ENCODE measurements at regions not wholly inside any gene's neighbourhood (a gene's known extent, or its start where the extent isn't known, plus 50 kb on each side); places are given as distances from the start of the nearest gene placed in this dataset.
"Not testable (repeated sequence)": the region's sequence is repeated elsewhere in the genome, so short reads cannot be mapped to it uniquely, and the experiment has no call there.

- no peak for DNase-seq
Measured at GRCh38 chr5:110258460-110259216, 467.8 kb downstream of the TMEM232 start.

DNA sequence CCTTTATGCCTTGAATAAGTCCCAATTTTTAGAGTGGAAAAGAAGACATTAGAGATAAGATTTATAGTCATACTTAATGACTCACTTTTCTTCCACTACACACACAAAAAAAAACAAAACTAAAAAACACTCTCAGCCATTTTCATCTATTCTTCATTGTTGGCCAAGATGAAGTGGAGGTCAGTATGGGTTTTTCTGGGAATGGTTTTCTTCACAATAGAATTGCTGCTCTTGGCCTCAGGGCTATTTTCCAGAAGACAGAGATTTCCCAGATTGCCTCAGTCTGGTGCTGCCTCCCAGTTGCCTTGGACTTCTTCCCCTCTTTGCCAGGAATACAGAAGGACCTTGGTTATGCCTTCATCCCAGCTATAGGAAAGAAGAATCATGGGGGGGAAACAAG, 463.7 kb downstream of the TMEM232 start:
- no peak for DNase-seq

DNA sequence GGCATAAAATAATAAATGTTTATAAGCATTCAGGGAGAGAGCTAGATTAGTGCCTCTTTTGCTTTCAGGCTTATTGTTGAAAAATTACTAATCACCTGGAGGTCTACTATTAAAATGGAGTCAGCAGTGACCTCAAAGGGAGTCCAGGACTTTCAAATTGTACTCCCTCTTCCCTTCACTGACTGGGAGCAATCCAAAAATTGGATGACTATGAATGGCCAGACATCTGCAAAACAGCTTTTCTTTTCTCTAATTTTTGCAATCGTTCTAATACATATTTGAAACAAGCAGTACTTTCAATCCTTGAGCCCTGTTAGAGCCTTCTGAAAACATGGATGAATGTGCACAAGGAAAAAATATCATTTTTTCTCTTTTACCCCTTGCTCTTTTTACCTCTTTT, 461.8 kb downstream of the TMEM232 start:
- DNase-seq: no peak

GRCh38 chr5:110265162-110265561, 461.3 kb downstream of the TMEM232 start:
- no peak for DNase-seq

- DNase-seq: no peak
Measured at GRCh38 chr5:110267714-110268113, 458.8 kb downstream of the TMEM232 start.

DNA sequence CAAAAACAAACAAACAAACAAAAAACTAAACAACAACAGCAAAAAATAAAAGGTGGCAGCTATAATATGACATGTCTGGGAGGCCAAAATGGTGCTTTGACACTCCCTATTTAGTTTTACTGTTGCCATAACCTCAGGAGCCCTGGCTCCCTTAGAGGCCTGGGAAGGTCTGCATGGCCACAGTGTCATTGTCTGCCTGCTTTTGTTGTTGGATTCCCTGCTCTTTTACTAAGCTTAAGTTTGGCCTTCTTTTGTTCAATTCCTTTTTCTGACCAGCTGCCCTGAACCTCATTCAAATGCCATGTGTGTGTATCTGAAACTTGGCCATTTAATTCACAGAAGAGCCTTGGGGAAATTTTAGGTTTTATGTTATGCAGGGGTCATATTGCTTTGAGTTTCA, 458.2 kb downstream of the TMEM232 start:
- DNase-seq: no peak

- DNase-seq: no peak
Measured at GRCh38 chr5:110268985-110269384, 457.5 kb downstream of the TMEM232 start.

- DNase-seq: no peak
Measured at GRCh38 chr5:110269478-110270142, 456.9 kb downstream of the TMEM232 start.

DNA sequence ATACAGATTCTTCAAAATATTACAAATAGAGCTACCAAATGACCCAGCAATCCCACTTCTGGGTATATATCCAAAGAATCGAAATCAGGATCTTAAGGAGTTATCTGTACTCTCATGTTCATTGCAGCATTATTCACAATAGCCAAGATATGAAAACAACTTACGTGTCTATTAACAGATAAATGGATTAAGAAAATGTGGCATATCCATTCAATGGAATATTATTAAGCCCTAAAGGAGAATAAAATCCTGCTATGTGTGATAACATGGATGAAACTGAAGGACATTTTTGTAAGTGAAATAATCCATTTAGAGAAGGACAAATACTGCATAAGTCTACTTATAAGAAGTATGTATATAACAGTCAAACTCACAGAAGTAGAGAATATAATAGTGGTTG, 450.6 kb downstream of the TMEM232 start:
- no peak for DNase-seq

DNA sequence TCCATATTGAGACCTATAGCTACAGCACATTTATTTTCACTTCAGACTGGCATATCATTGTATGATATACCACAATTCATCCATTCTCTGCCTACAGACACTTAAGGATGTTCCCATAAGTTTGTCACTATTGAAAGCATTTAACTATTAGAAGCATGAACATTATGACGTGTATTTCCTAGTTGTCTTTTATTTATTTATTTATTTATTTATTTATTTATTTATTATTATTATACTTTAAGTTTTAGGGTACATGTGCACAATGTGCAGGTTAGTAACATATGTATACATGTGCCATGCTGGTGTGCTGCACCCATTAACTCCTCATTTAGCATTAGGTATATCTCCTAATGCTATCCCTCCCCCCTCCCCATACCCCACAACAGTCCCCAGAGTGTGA, 448.0 kb downstream of the TMEM232 start:
- not testable (repeated sequence) for DNase-seq

DNA sequence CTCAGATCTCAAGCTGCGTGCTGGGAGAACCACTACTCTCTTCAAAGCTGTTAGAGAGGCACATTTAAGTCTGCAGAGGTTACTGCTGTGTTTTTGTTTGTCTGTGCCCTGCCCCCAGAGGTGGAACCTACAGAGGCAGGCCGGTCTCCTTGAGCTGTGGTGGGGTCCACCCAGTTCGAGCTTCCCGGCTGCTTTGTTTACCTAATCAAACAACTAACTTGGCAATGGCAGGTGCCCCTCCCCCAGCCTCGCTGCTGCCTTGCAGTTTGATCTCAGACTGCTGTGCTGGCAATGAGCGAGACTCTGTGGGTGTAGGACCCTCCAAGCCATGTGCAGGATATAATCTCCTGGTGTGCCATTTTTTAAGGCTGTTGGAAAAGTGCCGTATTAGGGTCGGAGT, 442.4 kb downstream of the TMEM232 start:
- not testable (repeated sequence) for DNase-seq

GRCh38 chr5:110288766-110289511, 437.5 kb downstream of the TMEM232 start:
- no peak for DNase-seq

GRCh38 chr5:110289512-110289810, 437.0 kb downstream of the TMEM232 start:
- DNase-seq: no peak

GRCh38 chr5:110290542-110290941, 435.9 kb downstream of the TMEM232 start:
- no peak for DNase-seq

- no peak for DNase-seq
Measured at GRCh38 chr5:110294281-110294680, 432.2 kb downstream of the TMEM232 start.

DNA sequence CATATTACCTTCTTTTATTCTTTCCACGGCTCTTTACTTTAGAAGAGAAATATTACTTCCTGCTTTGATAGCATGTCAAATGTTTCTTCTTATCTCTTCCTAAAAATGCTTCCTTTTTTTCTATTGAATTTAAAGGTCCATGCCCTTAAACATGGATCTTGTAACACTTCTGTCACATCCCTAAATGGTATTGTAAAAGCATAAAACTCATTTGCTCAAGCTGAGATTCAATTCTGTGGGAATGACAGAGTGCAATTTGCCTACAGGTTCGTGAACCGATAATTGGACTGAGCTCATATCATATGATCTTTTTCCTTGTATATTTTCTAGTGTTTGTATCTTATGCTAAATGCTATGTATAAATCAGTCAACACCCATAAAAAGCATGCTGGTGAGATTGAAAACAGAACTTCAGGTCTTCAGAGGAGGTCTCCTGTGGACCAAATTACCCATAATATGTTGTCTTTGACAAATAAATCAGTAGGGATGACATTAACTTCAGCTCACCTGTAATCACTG, 429.3 kb downstream of the TMEM232 start:
- DNase-seq: no peak

- no peak for DNase-seq
Measured at GRCh38 chr5:110304176-110304575, 422.3 kb downstream of the TMEM232 start.

DNA sequence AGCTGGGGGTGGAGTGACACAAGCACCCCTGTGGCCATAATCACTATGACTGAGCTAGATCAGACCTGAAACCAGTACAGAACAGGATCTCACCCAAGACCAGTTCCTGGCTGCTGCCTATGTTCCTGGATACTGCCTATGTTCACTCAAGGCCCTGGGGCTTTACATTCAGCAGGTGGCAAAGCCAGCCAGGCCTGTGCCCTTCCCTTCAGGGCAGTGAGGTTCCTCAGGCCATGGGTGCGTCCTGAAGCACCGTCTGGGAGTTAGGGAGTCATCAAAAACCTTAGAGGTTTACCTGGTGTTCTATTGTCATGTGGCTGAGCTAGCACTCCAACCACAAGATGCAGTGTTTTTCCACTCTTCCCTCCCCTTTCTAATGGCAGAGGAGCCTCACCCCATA, 419.8 kb downstream of the TMEM232 start:
- no peak for DNase-seq

DNA sequence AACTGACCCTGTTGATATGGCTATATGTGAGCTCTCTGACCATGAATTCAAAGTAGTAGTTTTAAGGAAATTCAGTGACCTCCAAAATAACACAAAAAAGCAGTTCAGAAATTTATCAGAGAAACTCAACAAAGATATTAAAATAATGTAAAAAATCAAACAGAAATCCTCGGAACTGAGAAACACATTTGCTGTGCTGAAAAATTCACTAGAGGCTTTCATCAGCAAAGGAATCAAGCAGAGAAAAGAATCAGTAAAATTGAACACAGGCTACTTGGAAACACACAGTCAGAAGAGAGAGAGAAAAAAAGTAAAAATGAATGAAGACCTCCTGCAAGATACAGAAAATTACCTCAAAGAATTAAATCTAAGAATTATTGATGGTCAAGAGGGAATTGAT, 417.2 kb downstream of the TMEM232 start:
- DNase-seq: no peak

- DNase-seq: not testable (repeated sequence)
Measured at GRCh38 chr5:110316566-110316965, 409.9 kb downstream of the TMEM232 start.

- no peak for DNase-seq
Measured at GRCh38 chr5:110321117-110321516, 405.4 kb downstream of the TMEM232 start.

- no peak for DNase-seq
Measured at GRCh38 chr5:110323357-110323756, 403.1 kb downstream of the TMEM232 start.

- no peak for DNase-seq
Measured at GRCh38 chr5:110323832-110324231, 402.6 kb downstream of the TMEM232 start.

DNA sequence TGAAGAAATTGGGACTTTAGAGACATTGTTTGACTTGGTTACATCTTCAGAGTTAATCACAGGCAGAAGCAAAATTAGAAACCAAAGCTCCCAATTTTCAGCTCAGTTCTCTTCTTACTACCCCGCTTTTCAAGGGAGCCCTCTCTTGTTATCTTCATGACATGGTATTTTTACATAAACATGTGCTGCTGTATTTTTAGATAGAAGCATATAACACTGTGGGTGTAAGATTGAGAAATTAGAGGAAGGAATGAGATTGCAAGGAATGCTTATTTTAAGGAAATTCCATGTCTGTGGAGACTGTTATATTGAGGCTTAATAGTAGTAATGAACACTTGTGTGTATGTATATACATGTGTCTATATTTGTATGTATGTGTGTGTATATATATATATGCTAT, 401.6 kb downstream of the TMEM232 start:
- DNase-seq: no peak

Data from activated effector memory CD4-positive, alpha-beta T cell treated with Interleukin-2 at 50 U/mL for 16 hours (primary cell).